ENCODE measurements at regions not wholly inside any gene's neighbourhood (a gene's known extent, or its start where the extent isn't known, plus 50 kb on each side); places are given as distances from the start of the nearest gene placed in this dataset.
"Not testable (repeated sequence)": the region's sequence is repeated elsewhere in the genome, so short reads cannot be mapped to it uniquely, and the experiment has no call there.

GRCh38 chr6:139468178-139468819, 93.9 kb upstream of the CITED2 start:
- intact Hi-C loops (cut with DNase I): no loop called here

DNA sequence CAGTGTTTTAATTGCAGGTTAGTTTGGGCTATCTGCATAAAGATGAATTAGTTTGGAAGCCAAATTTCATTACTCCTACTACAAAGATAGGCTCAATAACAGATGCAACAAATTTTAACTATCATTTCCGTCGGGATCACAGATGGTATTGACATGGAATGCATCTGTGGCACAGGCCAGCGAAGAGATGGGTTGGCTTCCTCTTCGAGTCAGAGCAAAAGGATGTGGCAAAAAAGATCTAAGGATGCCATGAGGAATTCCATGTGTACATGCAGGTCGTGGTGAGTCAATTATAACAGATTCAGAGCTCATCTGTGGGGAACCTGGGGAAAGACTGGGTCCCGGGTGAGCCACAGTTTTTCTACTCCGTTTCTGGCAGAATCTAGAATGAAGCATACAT, 83.0 kb upstream of the CITED2 start:
- no peak for ATAC-seq
- intact Hi-C loops (cut with DNase I): no loop called here
- no peak for DNase-seq (ENCODE audit: missing footprints)

More at GRCh38 chr6:139468178-139468819, 93.9 kb upstream of the CITED2 start:
- DNase-seq (ENCODE audit: missing footprints): no peak
- no peak for ATAC-seq

DNA sequence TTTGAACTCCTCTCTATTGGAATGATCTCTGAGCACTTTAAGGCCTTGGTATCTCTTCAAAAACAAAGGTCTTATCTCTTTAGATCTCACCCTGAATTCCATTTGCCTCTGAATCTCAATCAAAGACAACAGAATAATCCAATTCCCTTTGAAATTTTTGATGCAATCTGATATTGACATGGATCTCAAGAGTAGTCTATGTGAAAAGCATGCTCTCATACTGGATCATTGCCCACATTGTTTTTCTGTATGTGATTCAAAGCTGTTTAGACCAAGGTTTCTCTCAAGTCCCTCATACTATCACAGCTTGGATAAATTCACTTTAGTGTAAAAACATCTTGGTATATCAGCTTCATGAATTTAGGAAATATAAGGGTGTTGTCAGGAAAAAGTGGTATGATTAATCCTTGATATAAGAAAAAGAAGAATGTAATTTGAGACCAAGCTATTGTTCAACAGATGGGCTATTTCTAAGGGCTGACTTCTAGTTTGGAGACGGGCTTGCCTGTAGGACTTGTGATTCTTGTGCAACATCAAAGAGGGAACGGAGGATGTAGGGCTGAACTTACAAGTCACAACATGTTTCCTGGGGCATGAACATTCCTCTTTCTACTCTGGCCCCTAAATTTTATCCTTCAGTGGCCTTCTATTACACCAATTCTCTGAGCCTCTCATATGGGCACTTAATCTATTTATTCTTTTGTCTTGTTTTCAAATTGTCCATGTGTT, 77.9 kb upstream of the CITED2 start:
- intact Hi-C loops (cut with DNase I): no loop called here
- no peak for ATAC-seq
- no peak for DNase-seq (ENCODE audit: missing footprints)

GRCh38 chr6:139449611-139450000, 75.2 kb upstream of the CITED2 start:
- intact Hi-C loops (cut with DNase I): no loop called here
- no peak for DNase-seq (ENCODE audit: missing footprints)
- no peak for ATAC-seq

DNA sequence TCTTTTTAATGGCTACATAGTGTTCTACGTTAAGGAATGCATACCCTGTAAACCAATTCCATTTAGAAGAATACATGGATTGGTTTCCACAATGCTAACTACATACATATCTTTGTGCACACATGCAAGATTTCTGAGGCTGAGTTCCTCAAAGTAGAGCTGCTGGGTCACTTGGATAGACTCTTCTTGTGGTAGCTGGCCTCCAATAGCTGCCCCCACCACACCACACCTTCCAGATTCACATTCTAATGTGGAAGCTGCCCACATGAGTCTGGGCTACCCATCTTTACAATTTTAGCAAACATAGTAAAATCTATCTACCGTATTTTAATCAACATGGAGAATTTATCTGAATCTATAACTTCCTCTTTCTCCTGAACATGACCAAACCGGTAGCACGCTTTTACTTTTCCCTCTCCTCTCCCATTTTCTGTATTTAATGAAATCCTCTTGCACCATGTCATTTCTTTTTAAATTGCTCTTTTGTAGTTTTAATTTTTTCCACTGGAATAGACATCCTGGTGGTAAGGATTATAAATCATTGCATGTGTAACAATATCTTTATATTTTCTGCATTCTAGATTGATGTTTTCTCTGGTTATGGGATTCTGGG, 74.7 kb upstream of the CITED2 start:
- ATAC-seq (no peak), DNase-seq (ENCODE audit: missing footprints) (no peak)
- intact Hi-C loops (cut with DNase I): no loop called here

DNA sequence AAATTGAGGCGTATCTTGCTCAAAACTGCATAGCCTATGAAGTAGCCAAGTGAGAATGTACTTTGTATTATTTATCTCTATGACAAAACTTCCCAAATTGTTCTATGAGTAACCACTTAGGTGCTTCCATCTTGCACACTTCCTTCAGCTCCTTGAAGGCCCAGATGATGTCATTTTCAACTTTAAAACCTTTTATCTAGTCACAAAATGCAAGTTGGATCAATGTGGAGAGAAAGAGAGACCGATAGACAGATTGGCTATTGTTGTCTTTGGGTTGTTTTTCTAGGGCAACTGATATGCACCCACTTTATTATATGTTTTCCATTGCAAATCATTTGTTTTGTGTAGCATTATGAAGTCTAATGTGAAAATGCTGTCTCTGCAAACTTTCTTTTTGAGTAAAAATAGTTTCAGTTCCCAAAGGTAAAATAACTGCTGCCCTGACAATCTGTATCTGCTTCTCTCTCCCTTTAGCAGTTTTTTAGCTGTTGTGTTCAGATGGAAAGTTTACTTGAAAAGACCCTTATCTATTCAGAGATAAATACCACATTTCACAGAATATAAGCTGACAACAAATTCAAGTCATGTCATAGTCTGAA, 73.7 kb upstream of the CITED2 start:
- DNase-seq (ENCODE audit: missing footprints): no peak
- intact Hi-C loops (cut with DNase I): no loop called here
- no peak for ATAC-seq

DNA sequence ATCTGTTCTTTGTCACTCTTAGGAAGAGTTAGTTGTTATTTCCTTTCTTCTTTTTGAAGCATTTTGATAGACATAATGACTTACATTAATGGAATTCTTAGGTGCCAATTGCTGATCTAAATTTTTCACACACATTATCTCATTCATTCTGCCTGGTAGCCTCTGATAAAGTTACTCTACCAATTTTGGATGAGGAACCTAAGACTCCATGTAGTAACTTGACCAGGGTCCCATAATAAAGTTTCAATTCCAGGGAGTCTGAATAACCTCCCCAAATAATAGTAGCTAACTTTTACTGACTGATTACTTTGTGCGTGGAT, 73.2 kb upstream of the CITED2 start:
- ATAC-seq (no peak), DNase-seq (ENCODE audit: missing footprints) (no peak)
- intact Hi-C loops (cut with DNase I): no loop called here

- no peak for DNase-seq (ENCODE audit: missing footprints)
- ATAC-seq: no peak
- intact Hi-C loops (cut with DNase I): no loop called here
These were observed 72.6 kb upstream of the CITED2 start for GRCh38 chr6:139446768-139447655.

- no peak for ATAC-seq
- intact Hi-C loops (cut with DNase I): no loop called here
These were observed 71.8 kb upstream of the CITED2 start for GRCh38 chr6:139446138-139446715.

GRCh38 chr6:139444273-139444787, 69.9 kb upstream of the CITED2 start:
- DNase-seq (ENCODE audit: missing footprints); intact Hi-C loops (cut with DNase I); ATAC-seq: not testable (repeated sequence)

More at GRCh38 chr6:139446138-139446715, 71.8 kb upstream of the CITED2 start:
- no peak for DNase-seq (ENCODE audit: missing footprints)

DNA sequence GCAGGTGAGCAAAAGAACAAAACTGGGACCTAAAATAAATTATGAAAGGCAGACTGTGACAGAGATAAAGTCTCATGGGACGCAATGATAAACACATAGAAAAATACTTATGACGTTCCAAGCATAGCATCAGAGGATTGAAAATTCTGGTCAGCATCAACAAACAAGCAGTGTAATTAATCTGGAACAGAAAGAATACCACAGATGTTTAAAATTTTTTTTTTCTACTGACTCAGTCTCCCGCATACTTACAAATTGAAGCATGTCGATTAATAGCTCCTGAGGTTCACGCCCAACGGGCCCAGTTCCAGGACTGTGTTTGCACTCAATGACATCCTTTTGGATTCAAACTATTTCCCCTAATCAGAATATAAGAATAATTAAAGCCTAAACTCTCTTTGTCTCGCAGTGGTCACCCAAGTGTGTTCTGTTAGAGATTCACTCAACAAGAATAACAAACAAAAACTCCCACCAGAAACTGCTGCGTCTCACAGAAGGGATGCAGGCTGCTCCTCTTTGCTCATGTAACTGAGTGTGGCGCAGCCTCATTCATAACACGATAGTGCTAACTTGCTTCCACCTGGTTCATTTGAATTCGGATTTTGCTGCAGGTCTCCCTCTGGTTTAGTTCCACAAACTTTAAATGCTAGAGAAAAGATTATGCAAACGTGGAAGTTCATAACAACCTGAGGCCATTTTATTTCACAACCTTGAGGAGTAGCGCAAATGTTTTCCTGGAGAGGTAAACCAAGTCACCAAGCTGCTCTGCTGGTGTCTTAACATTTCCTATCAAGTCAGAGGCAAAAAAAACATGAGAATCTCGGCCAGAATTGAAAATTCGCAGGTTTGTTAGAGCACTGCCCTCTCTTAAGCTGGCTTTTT, 69.0 kb upstream of the CITED2 start:
- intact Hi-C loops (cut with DNase I): no loop called here
- DNase-seq (ENCODE audit: missing footprints): no peak
- no peak for ATAC-seq

GRCh38 chr6:139442188-139442671, 67.8 kb upstream of the CITED2 start:
- DNase-seq (ENCODE audit: missing footprints): no peak
- intact Hi-C loops (cut with DNase I): no loop called here
- no peak for ATAC-seq

GRCh38 chr6:139439349-139439748, 64.9 kb upstream of the CITED2 start:
- ATAC-seq: no peak
- intact Hi-C loops (cut with DNase I): no loop called here
- DNase-seq (ENCODE audit: missing footprints): no peak

DNA sequence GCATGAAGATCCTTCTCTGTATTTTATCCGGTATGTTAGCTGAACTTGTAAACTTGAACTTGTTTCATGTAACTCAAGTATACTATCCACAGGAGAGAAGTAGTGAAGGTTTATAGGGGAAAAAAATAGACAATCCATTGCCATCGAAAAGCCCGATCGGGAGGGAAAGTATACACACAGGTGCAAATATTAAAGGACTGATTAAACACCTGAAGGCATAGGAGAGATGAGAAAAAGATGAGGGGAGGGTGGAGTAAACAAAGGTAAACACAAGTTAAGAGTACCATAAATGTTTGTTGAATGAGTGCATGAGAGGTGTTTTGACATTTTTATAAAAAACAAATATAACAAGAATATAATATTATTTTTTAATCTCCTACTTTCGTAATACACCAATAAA, 64.3 kb upstream of the CITED2 start:
- intact Hi-C loops (cut with DNase I): no loop called here
- ATAC-seq (no peak), DNase-seq (ENCODE audit: missing footprints) (no peak)

DNA sequence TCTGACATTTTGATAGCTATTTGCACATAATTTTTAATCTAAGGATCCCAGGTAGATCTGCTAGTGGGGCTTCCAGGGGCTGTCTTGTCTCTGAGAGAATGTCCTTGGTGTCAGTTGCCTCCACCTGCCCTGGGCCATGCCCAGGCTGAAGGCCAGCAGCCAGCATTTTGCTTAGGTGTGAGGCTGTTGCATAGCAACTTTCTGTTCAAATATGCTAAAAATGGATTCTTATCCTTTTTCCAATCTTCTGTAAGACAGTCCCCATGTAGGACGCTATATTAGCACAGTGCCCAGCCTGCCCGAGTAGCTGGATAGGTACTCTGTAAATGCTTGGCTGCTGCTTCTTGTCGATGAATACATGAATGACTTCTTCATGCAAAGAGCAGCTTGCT, 62.5 kb upstream of the CITED2 start:
- ATAC-seq: no peak

GRCh38 chr6:139436200-139436956, 61.9 kb upstream of the CITED2 start:
- ATAC-seq (no peak), DNase-seq (ENCODE audit: missing footprints) (no peak)
- intact Hi-C loops (cut with DNase I): no loop called here

More for the DNA sequence above, 62.5 kb upstream of the CITED2 start:
- intact Hi-C loops (cut with DNase I): no loop called here
- DNase-seq (ENCODE audit: missing footprints): no peak
